Epithelial cell of esophagus (primary cell): ENCODE measurements at regions not wholly inside any gene's neighbourhood (a gene's known extent, or its start where the extent isn't known, plus 50 kb on each side); places are given as distances from the start of the nearest gene placed in this dataset.
"Not testable (repeated sequence)": the region's sequence is repeated elsewhere in the genome, so short reads cannot be mapped to it uniquely, and the experiment has no call there.

ENCODE experiments used
- DNase-seq: peaks from one replicate; pipeline ENCODE4 v3.0.0; 2010; ENCODE audit warnings: low read depth
- H3K4me3 ChIP-seq: 2 replicates; pipeline ENCODE4 v1.5.1; 2011; ENCODE audit warnings: mild to moderate bottlenecking, low read length, control low read depth
- TF ChIP-seq, protein P1 (sequence below): IDR thresholded peaks from 2 replicates; pipeline ENCODE4 v1.5.1; 2011; ENCODE audit warnings: low read depth, mild to moderate bottlenecking, low read length, control low read depth, inconsistent platforms; ENCODE audit not compliant: insufficient read depth; ENCODE audit errors: missing control alignments

DNA sequence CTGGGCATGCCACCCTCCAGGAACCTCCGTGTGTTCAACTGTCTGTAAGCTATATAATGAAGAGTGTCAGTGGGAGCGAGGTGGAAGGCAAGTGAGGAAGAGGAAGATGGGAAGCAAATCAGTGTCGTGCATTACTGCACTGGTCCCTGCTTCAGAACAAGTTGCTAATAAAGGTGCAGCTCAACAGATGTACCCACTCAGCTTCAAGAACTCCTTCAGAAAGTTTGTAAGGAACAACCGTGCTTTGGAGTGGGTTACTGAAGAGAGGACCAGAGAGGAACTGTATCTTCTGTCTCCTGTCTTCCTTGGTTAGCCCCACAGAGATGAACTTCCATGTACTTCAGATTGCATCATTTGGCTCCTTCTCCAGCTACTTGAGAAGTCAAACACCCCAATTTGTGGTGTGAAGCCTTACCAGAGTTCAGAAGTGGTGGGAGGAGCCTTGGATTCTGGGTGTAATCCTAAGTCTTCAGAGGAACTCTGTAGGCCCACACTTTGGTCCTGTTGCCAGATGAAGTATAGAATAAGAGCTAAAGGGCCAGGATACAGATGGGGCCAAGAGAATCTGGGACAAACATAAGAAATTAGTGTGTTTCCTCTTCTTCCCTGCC lies 290.5 kb upstream of the PROX1 start:
- TF ChIP-seq, protein P1, sequence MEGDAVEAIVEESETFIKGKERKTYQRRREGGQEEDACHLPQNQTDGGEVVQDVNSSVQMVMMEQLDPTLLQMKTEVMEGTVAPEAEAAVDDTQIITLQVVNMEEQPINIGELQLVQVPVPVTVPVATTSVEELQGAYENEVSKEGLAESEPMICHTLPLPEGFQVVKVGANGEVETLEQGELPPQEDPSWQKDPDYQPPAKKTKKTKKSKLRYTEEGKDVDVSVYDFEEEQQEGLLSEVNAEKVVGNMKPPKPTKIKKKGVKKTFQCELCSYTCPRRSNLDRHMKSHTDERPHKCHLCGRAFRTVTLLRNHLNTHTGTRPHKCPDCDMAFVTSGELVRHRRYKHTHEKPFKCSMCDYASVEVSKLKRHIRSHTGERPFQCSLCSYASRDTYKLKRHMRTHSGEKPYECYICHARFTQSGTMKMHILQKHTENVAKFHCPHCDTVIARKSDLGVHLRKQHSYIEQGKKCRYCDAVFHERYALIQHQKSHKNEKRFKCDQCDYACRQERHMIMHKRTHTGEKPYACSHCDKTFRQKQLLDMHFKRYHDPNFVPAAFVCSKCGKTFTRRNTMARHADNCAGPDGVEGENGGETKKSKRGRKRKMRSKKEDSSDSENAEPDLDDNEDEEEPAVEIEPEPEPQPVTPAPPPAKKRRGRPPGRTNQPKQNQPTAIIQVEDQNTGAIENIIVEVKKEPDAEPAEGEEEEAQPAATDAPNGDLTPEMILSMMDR, result no peak
- H3K4me3 ChIP-seq, result no peak overlapping the region
- no peak for DNase-seq

DNA sequence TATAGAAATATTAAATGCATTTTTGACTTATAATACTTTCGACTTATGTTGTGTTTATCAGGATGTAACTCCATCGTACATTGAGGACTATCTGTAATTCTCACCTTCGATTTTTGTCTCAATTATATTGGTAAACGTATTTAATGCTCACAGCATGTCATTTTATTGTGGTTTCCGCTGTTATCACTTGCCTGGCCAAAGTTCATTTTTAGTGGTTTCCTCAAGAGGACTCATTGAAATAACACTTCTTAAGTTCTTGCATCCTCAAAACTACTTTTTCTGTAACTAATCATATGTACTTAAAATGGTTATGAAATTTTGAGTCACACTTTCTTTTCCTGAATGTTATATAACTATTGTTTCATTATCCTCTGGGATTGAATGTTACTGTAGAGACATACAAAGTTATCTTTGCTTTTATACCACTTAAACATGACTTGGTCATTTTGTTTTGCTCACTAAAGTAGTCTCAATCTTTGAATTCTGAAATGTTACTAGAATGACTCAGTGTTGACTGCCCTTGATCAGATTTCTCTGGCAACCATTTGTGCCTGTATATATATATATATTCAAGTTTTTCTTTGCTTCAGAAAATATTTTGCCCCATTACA lies 289.6 kb upstream of the PROX1 start:
- H3K4me3 ChIP-seq, result no peak overlapping the region
- TF ChIP-seq, protein P1, result no peak
- no peak for DNase-seq

DNA sequence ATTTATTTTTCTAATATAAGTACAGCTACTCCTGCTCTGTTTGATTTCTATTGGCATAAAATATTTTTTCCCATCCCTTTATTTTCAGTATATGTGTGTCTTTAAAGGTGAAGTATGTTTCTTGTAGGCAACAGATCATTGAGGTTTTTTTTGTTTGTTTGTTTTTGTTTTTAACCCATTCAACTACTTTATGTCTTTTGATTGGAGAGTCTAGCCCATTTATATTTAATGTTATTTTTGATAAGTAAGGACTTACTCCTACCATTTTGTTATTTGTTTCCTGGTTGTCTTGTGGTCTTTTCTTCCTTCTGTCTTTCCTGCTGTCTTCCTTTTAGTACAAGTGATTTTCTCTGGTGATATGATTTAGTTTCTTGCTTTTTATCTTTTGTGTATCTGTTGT lies 285.1 kb upstream of the PROX1 start:
- no peak for DNase-seq
- TF ChIP-seq, protein P1, result no peak

DNA sequence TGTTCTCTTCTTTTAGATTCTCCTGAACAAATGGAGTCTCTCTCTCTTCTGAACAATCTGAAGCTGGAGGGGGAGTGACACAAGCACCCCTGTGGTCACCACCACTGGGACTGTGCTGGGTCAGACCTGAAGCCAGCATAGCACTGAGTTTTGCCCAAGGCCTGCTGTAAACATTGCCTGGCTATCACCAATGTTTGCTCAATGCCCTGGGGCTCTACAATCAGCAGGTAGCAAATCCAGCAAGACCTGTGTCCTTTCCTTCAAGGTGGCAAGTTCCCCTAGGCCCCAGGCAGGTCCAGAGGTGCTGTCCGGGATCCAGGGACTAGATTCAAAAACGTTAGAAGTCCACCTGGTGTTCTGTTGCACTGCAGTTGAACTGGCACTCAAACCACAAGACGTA lies 282.8 kb upstream of the PROX1 start:
- TF ChIP-seq, protein P1, result no peak
- DNase-seq, result no peak
- H3K4me3 ChIP-seq, result no peak overlapping the region

More for the DNA sequence above, 285.1 kb upstream of the PROX1 start:
- H3K4me3 ChIP-seq, result no peak overlapping the region

DNA sequence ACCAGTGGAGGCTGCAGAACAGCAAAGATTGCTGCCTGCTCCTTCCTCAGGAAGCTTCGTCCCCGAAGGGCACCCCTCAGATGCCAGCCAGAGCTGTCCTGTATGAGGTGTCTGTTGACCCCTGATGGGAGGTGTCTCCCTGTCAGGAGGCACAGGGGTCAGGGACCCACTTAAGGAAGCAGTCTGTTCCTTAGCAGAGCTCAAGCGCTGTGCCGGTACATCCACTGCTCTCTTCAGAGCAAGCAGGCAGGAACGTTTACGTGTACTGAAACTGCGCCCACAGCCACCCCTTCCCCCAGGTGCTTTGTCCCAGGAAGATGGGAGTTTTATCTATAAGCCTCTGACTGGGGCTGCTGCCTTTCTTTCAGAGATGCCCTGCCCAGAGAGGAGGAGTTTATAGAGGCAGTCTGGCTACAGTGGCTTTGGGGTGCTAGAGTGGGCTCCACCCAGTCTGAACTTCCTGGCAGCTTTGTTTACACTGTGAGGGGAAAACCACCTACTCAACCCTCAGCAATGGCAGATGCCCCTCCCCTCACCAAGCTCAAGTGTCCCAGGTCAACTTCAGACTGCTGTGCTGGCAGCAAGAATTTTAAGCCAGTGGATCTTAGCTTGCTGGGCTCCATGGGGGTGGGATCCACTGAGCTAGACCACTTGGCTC lies 275.8 kb upstream of the PROX1 start:
- not testable (repeated sequence) for DNase-seq, H3K4me3 ChIP-seq

DNA sequence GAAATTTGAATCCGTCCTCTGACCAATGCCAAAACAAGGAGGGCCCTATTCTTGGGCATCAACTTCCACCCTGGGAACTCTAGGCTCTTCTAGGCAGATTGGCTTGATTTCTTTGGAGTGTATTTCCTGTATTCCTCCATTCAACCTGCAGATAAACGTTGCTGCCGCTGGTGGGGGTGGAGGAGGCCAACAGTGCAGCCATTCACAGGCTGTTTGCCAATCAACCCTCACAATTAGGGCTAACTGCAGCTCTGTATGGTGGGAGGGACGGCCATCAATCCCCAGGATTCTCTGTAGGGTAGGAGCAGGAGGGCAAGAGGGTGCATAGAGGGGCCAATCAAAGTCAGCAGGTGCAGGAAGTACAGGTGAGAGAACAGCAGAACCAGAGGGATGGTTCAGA lies 273.1 kb upstream of the PROX1 start:
- TF ChIP-seq, protein P1, result no peak
- no peak for DNase-seq
- H3K4me3 ChIP-seq, result no peak overlapping the region

DNA sequence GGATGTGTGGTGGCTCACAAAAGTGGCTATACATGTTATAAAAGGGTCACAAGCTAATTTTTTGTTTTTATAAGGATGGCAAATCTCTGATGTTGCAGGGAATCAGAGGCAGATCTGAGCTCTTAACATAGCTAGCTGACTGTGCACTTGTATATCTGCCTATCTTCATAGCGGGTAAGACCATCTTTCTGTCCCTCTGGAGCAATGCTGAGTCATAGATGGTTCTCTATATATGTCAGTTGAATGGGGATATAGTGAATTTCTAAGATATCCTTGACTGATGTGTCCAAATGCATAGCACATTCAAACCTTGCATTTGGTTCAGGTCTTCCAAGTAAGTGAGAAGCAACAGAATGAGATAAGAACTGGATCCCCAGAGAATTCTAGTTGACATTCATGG lies 272.6 kb upstream of the PROX1 start:
- no peak for DNase-seq
- TF ChIP-seq, protein P1, result no peak

More for the DNA sequence above, 272.6 kb upstream of the PROX1 start:
- no peak overlapping the region for H3K4me3 ChIP-seq
